ENCODE measurements at regions not wholly inside any gene's neighbourhood (a gene's known extent, or its start where the extent isn't known, plus 50 kb on each side); places are given as distances from the start of the nearest gene placed in this dataset.

- TF ChIP-seq CTCF (IDR thresholded peaks at IDR 0.05; ENCODE audit: borderline replicate concordance, insufficient read depth, low read depth, low read length) = no peak
- no peak overlapping the region for H3K4me3 ChIP-seq (ENCODE audit: low read depth, low read length)
Measured at GRCh38 chr11:64484191-64485022, 71.3 kb upstream of the SLC22A11 start.

- no peak overlapping the region for H3K4me3 ChIP-seq (ENCODE audit: low read depth, low read length)
- no peak for TF ChIP-seq CTCF (IDR thresholded peaks at IDR 0.05; ENCODE audit: borderline replicate concordance, insufficient read depth, low read depth, low read length)
Measured at GRCh38 chr11:64485074-64485473, 70.7 kb upstream of the SLC22A11 start.

GRCh38 chr11:64489831-64490441, 65.8 kb upstream of the SLC22A11 start:
- TF ChIP-seq CTCF (IDR thresholded peaks at IDR 0.05; ENCODE audit: borderline replicate concordance, insufficient read depth, low read depth, low read length) = peak; percentile 91
- no peak overlapping the region for H3K4me3 ChIP-seq (ENCODE audit: low read depth, low read length)

- no peak for TF ChIP-seq CTCF (IDR thresholded peaks at IDR 0.05; ENCODE audit: borderline replicate concordance, insufficient read depth, low read depth, low read length)
- no peak overlapping the region for H3K4me3 ChIP-seq (ENCODE audit: low read depth, low read length)
Measured at GRCh38 chr11:64490562-64491216, 65.1 kb upstream of the SLC22A11 start.

- no peak overlapping the region for H3K4me3 ChIP-seq (ENCODE audit: low read depth, low read length)
- TF ChIP-seq CTCF (IDR thresholded peaks at IDR 0.05; ENCODE audit: borderline replicate concordance, insufficient read depth, low read depth, low read length) = no peak
Measured at GRCh38 chr11:64492561-64492960, 63.2 kb upstream of the SLC22A11 start.

- TF ChIP-seq CTCF (IDR thresholded peaks at IDR 0.05; ENCODE audit: borderline replicate concordance, insufficient read depth, low read depth, low read length) = no peak
- H3K4me3 ChIP-seq (ENCODE audit: low read depth, low read length) = no peak overlapping the region
Measured at GRCh38 chr11:64498136-64498535, 57.6 kb upstream of the SLC22A11 start.

Measured in GM12875 (cell line).